Endodermal cell (in vitro differentiated cells): ENCODE measurements at regions not wholly inside any gene's neighbourhood (a gene's known extent, or its start where the extent isn't known, plus 50 kb on each side); places are given as distances from the start of the nearest gene placed in this dataset.

Source experiments
- DNase-seq: peaks from one replicate; pipeline ENCODE4 v3.0.0-alpha.2; 2017
- H3K27ac ChIP-seq: 2 replicates; pipeline ENCODE4 v1.5.1; 2013; ENCODE audit warnings: mild to moderate bottlenecking, low read depth, low read length, moderate library complexity
- H3K27me3 ChIP-seq: 2 replicates; pipeline ENCODE4 v1.6.1; 2013; ENCODE audit warnings: mild to moderate bottlenecking, low read length, moderate library complexity; ENCODE audit not compliant: insufficient read depth, control insufficient read depth, poor library complexity, severe bottlenecking
- H3K36me3 ChIP-seq: 2 replicates; pipeline ENCODE4 v1.7.0; 2013; ENCODE audit warnings: mild to moderate bottlenecking, low read length, moderate library complexity; ENCODE audit not compliant: control insufficient read depth, insufficient read depth
- H3K4me1 ChIP-seq: one replicate; pipeline ENCODE4 v1.7.0; 2013; ENCODE audit warnings: low read length; ENCODE audit not compliant: control insufficient read depth, insufficient read depth
- H3K4me3 ChIP-seq: 2 replicates; pipeline ENCODE4 v1.5.1; 2013; ENCODE audit warnings: mild to moderate bottlenecking, low read length, moderate library complexity
- H3K9ac ChIP-seq: 2 replicates; pipeline ENCODE4 v1.6.1; 2013; ENCODE audit warnings: mild to moderate bottlenecking, low read length, moderate library complexity; ENCODE audit not compliant: poor library complexity, severe bottlenecking; ENCODE audit errors: extremely low read depth
- H3K9me3 ChIP-seq: 2 replicates; pipeline ENCODE4 v1.6.1; 2013; ENCODE audit warnings: mild to moderate bottlenecking, low read length, moderate library complexity; ENCODE audit not compliant: control insufficient read depth
- H3K27ac Mint-ChIP-seq: 2 replicates; pipeline ENCODE4 v1.8.0; 2020; ENCODE audit warnings: mixed read lengths
- H3K27me3 Mint-ChIP-seq: 2 replicates; pipeline ENCODE4 v1.8.0; 2021; ENCODE audit warnings: mild to moderate bottlenecking, mixed read lengths; ENCODE audit not compliant: insufficient read depth
- H3K36me3 Mint-ChIP-seq: 2 replicates; pipeline ENCODE4 v1.8.0; 2020; ENCODE audit warnings: low read depth, mixed read lengths
- H3K4me1 Mint-ChIP-seq: 2 replicates; pipeline ENCODE4 v1.8.0; 2020; ENCODE audit warnings: mixed read lengths
- H3K4me3 Mint-ChIP-seq: 2 replicates; pipeline ENCODE4 v1.8.0; 2020; ENCODE audit warnings: mild to moderate bottlenecking, moderate library complexity, mixed read lengths
- H3K9me3 Mint-ChIP-seq: 2 replicates; pipeline ENCODE4 v1.8.0; 2020; ENCODE audit warnings: mild to moderate bottlenecking, mixed read lengths
- WGBS, 2 experiments: methylation state at CpG; one replicate each; pipeline versions ENCODE4 v1.1.5 to v1.1.7; 2013; ENCODE audit warnings: missing lambda C conversion rate in 2 of 2, mixed read lengths in 1 of 2; ENCODE audit not compliant: insufficient coverage in 1 of 2, insufficient read length in 1 of 2; 5-methylcytosine and 5-hydroxymethylcytosine counted together
- TF ChIP-seq, protein P1 (sequence below): fragments of 200-600 bp; sonication (generic); conservative IDR thresholded peaks from 2 replicates; pipeline ENCODE4 v1.5.0; 2021; ENCODE audit warnings: antibody characterized with exemption, mild to moderate bottlenecking

DNA sequence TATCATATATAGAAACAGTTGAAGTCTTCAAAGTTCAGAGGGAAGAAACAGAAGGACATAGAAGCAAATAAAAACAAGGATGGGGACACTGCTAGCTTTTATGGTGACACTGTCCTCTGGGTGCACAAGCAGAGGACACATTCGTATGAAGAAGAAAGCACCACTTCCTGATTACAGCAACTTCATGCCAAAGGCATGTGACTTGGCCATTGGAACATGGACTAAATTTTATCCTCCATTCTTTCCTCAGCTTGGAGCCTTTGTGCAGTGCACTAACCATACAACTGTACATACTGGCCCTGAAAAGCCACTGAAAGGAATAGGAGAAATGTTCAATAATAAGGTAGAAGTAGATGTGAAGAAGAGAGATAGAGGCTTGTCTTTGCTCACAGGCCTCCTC lies 223.3 kb downstream of the MTX2 start:
- H3K36me3 ChIP-seq = no peaks in the 10 kb centered on the region
- H3K4me1 ChIP-seq = no peaks in the 10 kb centered on the region
- Mint-ChIP-seq H3K9me3 (no peaks in the 10 kb centered on the region), H3K27me3 (peaks cover 54% of the 10 kb centered on the region), H3K36me3 (no peaks in the 10 kb centered on the region), H3K4me3 (no peak overlapping the region), H3K27ac (no peak overlapping the region), H3K4me1 (peaks cover 12% of the 10 kb centered on the region)
- H3K27ac ChIP-seq = no peak overlapping the region
- TF ChIP-seq, protein P1, sequence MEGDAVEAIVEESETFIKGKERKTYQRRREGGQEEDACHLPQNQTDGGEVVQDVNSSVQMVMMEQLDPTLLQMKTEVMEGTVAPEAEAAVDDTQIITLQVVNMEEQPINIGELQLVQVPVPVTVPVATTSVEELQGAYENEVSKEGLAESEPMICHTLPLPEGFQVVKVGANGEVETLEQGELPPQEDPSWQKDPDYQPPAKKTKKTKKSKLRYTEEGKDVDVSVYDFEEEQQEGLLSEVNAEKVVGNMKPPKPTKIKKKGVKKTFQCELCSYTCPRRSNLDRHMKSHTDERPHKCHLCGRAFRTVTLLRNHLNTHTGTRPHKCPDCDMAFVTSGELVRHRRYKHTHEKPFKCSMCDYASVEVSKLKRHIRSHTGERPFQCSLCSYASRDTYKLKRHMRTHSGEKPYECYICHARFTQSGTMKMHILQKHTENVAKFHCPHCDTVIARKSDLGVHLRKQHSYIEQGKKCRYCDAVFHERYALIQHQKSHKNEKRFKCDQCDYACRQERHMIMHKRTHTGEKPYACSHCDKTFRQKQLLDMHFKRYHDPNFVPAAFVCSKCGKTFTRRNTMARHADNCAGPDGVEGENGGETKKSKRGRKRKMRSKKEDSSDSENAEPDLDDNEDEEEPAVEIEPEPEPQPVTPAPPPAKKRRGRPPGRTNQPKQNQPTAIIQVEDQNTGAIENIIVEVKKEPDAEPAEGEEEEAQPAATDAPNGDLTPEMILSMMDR = no peak
- H3K4me3 ChIP-seq = no peak overlapping the region
- H3K9ac ChIP-seq = no peak overlapping the region
- no peak for DNase-seq
- 95 to 100% methylated on average over 1 of the region's 1 CpG for WGBS, 2 experiments
- peaks cover 17% of the 10 kb centered on the region for H3K27me3 ChIP-seq
- no peaks in the 10 kb centered on the region for H3K9me3 ChIP-seq

DNA sequence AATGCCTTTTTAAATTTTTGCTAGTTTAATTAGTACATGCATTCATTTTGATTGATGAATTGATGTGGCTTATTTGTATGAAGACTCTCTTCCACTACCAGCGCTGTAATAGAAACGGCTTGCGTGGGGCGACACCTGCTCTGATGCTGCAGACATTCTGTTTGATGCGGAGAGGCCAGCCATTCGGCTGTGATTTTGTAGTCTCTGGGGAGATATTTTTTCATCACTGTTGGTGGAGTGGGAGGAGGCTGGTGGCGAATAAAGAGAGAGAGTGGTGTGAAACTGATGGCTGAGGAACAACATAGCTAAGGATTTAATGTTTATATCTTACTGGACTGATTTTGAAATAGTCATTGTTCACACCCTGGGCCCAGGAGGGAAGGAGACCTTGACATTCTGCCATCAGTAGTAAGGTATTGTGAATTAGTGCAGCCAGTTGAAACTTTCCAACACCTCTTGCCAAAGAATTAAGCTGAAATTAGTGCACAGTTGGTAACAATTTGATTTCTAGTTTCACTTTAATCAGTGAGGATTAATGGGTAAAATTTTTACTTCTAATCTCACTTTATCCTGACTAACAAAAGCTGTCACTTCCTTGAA lies 224.1 kb downstream of the MTX2 start:
- Histone ChIP-seq H3K4me1 (no peaks in the 10 kb centered on the region), H3K9ac (no peak overlapping the region), H3K27me3 (peaks cover 17% of the 10 kb centered on the region), H3K4me3 (no peak overlapping the region), H3K9me3 (no peaks in the 10 kb centered on the region), H3K36me3 (no peaks in the 10 kb centered on the region), H3K27ac (no peak overlapping the region)
- Mint-ChIP-seq H3K4me1 (peaks cover 12% of the 10 kb centered on the region), H3K36me3 (no peaks in the 10 kb centered on the region), H3K27me3 (peaks cover 47% of the 10 kb centered on the region), H3K4me3 (no peak overlapping the region), H3K27ac (no peak overlapping the region), H3K9me3 (no peaks in the 10 kb centered on the region)
- TF ChIP-seq, protein P1 = no peak
- 92 to 96% methylated on average over 5 to 7 of the region's 7 CpGs for WGBS, 2 experiments
- no peak for DNase-seq

DNA sequence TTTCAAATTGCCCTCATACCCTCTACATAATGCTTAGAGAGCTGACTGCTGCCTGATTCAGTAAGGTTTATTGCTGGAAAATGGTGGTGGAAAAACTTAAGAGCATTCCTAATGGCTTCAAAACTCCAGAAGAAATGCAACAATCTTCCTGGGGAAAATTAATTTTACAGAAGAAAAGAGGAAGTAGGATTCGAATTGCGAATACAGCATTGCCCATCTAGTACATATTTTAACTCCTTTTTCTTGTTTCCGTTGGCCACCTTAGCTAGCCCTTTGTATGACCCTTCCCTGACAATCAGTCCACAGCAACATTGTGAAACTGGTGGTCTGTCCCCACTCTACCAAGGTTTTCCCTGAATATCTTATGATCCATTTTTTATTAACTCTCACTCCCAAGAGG lies 224.7 kb downstream of the MTX2 start:
- Histone ChIP-seq H3K9me3 (no peaks in the 10 kb centered on the region), H3K27me3 (peaks cover 16% of the 10 kb centered on the region), H3K4me3 (no peak overlapping the region), H3K4me1 (no peaks in the 10 kb centered on the region), H3K36me3 (no peaks in the 10 kb centered on the region), H3K27ac (no peak overlapping the region), H3K9ac (no peak overlapping the region)
- Mint-ChIP-seq H3K4me3 (no peak overlapping the region), H3K27ac (no peak overlapping the region), H3K9me3 (no peaks in the 10 kb centered on the region), H3K27me3 (peaks cover 42% of the 10 kb centered on the region), H3K36me3 (no peaks in the 10 kb centered on the region), H3K4me1 (peaks cover 12% of the 10 kb centered on the region)
- 82 to 96% methylated on average over 2 to 3 of the region's 3 CpGs for WGBS, 2 experiments
- TF ChIP-seq, protein P1 = no peak
- no peak for DNase-seq
